Omental fat pad (tissue), 3 donors: ENCODE measurements at regions not wholly inside any gene's neighbourhood (a gene's known extent, or its start where the extent isn't known, plus 50 kb on each side); places are given as distances from the start of the nearest gene placed in this dataset.

ENCODE experiments used
- ATAC-seq: fragments of 150-250 bp; one replicate; pipeline ENCODE4 v1.9.1; 2016; ENCODE audit warnings: mild to moderate bottlenecking, moderate library complexity; ENCODE audit not compliant: low FRiP score
- DNase-seq: peaks from one replicate; pipeline ENCODE4 v3.0.0-alpha.2; 2019; ENCODE audit warnings: low spot score
- CTCF ChIP-seq, 3 donors: fragments of 450-650 bp; IDR thresholded peaks; one replicate each; pipeline ENCODE4 v1.5.1; 2016 to 2017; ENCODE audit warnings: antibody characterized with exemption in 3 of 3, mild to moderate bottlenecking in 3 of 3, moderate library complexity in 2 of 3

- no peak for ATAC-seq
- no peak for TF ChIP-seq CTCF (IDR thresholded peaks at IDR 0.05)
- DNase-seq: no peak
These were observed 188.5 kb upstream of the STXBP5 start for GRCh38 chr6:147015674-147016073.

GRCh38 chr6:147016440-147016839 lies 187.8 kb upstream of the STXBP5 start:
- ATAC-seq (no peak), DNase-seq (no peak)
- no peak for TF ChIP-seq CTCF (IDR thresholded peaks at IDR 0.05)

- DNase-seq (no peak), ATAC-seq (no peak)
- no peak for TF ChIP-seq CTCF (IDR thresholded peaks at IDR 0.05)
These were observed 187.1 kb upstream of the STXBP5 start for GRCh38 chr6:147017153-147017552.

- ATAC-seq (no peak), DNase-seq (no peak)
- TF ChIP-seq CTCF (IDR thresholded peaks at IDR 0.05): no peak
These were observed 185.2 kb upstream of the STXBP5 start for GRCh38 chr6:147019001-147019400.

- ATAC-seq (no peak), DNase-seq (no peak)
- no peak for TF ChIP-seq CTCF (IDR thresholded peaks at IDR 0.05)
These were observed 182.2 kb upstream of the STXBP5 start for GRCh38 chr6:147022041-147022440.

GRCh38 chr6:147023148-147023547 lies 181.1 kb upstream of the STXBP5 start:
- DNase-seq (no peak), ATAC-seq (no peak)
- no peak for TF ChIP-seq CTCF (IDR thresholded peaks at IDR 0.05)

- ATAC-seq (no peak), DNase-seq (no peak)
- no peak for TF ChIP-seq CTCF (IDR thresholded peaks at IDR 0.05)
These were observed 180.6 kb upstream of the STXBP5 start for GRCh38 chr6:147023581-147023980.
